Kidney (tissue), 13 donors: ENCODE measurements at regions not wholly inside any gene's neighbourhood (a gene's known extent, or its start where the extent isn't known, plus 50 kb on each side); places are given as distances from the start of the nearest gene placed in this dataset.

Experiments used
- DNase-seq, 5 donors: peaks; one replicate each; pipeline ENCODE4 v3.0.0-alpha.2; 2013 to 2020
- FAIRE-seq: peaks from 2 replicates; lab custom pipeline; 2012; peaks lifted over from hg19 to GRCh38; lab: Jason Lieb, UNC
- H3K27ac ChIP-seq, 2 donors: one replicate each; pipeline ENCODE4 v1.7.0; 2013; ENCODE audit warnings: low read depth in 2 of 2, low read length in 2 of 2, inconsistent platforms in 1 of 2
- H3K27me3 ChIP-seq: one replicate; pipeline ENCODE4 v1.7.1; 2013; ENCODE audit warnings: low read length, inconsistent platforms; ENCODE audit not compliant: control insufficient read depth, insufficient read depth
- H3K36me3 ChIP-seq, 3 donors: one replicate each; pipeline versions ENCODE4 v1.7.0 to v1.7.1; 2013; ENCODE audit warnings: low read length in 3 of 3, control low read depth in 1 of 3, inconsistent platforms in 1 of 3; ENCODE audit not compliant: insufficient read depth in 3 of 3, control insufficient read depth in 2 of 3
- H3K4me1 ChIP-seq, 3 donors: one replicate each; pipeline versions ENCODE4 v1.7.0 to v1.7.1; 2013; ENCODE audit warnings: low read length in 3 of 3, inconsistent platforms in 1 of 3, low read depth in 1 of 3; ENCODE audit not compliant: control insufficient read depth in 2 of 3, insufficient read depth in 2 of 3
- H3K4me3 ChIP-seq, 3 donors: one replicate each; pipeline versions ENCODE4 v1.7.0 to v1.8.1; 2013; ENCODE audit warnings: low read length in 3 of 3, control low read depth in 1 of 3, inconsistent platforms in 1 of 3
- H3K9ac ChIP-seq, 3 donors: one replicate each; pipeline versions ENCODE4 v1.7.0 to v1.7.1; 2013; ENCODE audit warnings: low read length in 3 of 3, control low read depth in 1 of 3, inconsistent platforms in 1 of 3
- H3K9me3 ChIP-seq, 3 donors: one replicate each; pipeline versions ENCODE4 v1.7.0 to v1.7.1; 2013; ENCODE audit warnings: low read length in 3 of 3, control low read depth in 1 of 3, inconsistent platforms in 1 of 3; ENCODE audit not compliant: control insufficient read depth in 2 of 3, insufficient read depth in 1 of 3
- CTCF ChIP-seq: IDR thresholded peaks from 3 replicates; pipeline ENCODE4 v1.5.1; 2012; ENCODE audit warnings: mild to moderate bottlenecking, moderate library complexity, borderline replicate concordance; ENCODE audit not compliant: insufficient read depth; ENCODE audit errors: extremely low read depth
- intact Hi-C: fragments of 100-400 bp; cut with DNase I; formaldehyde crosslinking; loops from one replicate; pipeline ENCODE4 v1.11.1; 2022
- donor health status: control.
- donor health status: control.
- donor health status: control.
- donor health status: control.
- donor health status: control.
- donor health status: DM: yes; HTN: yes; CAD: no.
- donor health status: Normal renal cell carcinoma (clear cell type).

- no peak overlapping the region for H3K27ac ChIP-seq
- no peak for FAIRE-seq
- intact Hi-C loops, result no loop called here
These were observed 127.3 kb downstream of the MAD2L1 start for GRCh38 chr4:119939071-119939995.

GRCh38 chr4:119937746-119938145 lies 128.9 kb downstream of the MAD2L1 start:
- no peak for DNase-seq
- H3K4me1 ChIP-seq, result no peaks in the 10 kb centered on the region
- no peaks in the 10 kb centered on the region for H3K27me3 ChIP-seq
- H3K9ac ChIP-seq, result no peak overlapping the region
- H3K9me3 ChIP-seq, result no peaks in the 10 kb centered on the region
- intact Hi-C loops, result no loop called here
- H3K4me3 ChIP-seq, result no peak overlapping the region
- H3K36me3 ChIP-seq, result no peaks in the 10 kb centered on the region
- TF ChIP-seq CTCF, result no peak
- FAIRE-seq, result no peak
- no peak overlapping the region for H3K27ac ChIP-seq

More at GRCh38 chr4:119939071-119939995, 127.3 kb downstream of the MAD2L1 start:
- DNase-seq, result no peak
- Histone ChIP-seq H3K27me3 (no peaks in the 10 kb centered on the region), H3K4me1 (no peaks in the 10 kb centered on the region), H3K9me3 (no peaks in the 10 kb centered on the region), H3K9ac (no peak overlapping the region), H3K4me3 (no peak overlapping the region), H3K36me3 (no peaks in the 10 kb centered on the region)
- TF ChIP-seq CTCF, result no peak

- Histone ChIP-seq H3K27ac (no peak overlapping the region), H3K36me3 (no peaks in the 10 kb centered on the region), H3K9ac (no peak overlapping the region), H3K9me3 (no peaks in the 10 kb centered on the region), H3K4me1 (no peaks in the 10 kb centered on the region), H3K4me3 (no peak overlapping the region), H3K27me3 (no peaks in the 10 kb centered on the region)
- intact Hi-C loops, result no loop called here
- TF ChIP-seq CTCF, result no peak
- no peak for FAIRE-seq
- DNase-seq, result peak in 3 of 5 donors; percentile 15 to 69 (median 53)
These were observed 133.0 kb downstream of the MAD2L1 start for GRCh38 chr4:119933606-119934005.
